ENCODE measurements at regions not wholly inside any gene's neighbourhood (a gene's known extent, or its start where the extent isn't known, plus 50 kb on each side); places are given as distances from the start of the nearest gene placed in this dataset.

DNA sequence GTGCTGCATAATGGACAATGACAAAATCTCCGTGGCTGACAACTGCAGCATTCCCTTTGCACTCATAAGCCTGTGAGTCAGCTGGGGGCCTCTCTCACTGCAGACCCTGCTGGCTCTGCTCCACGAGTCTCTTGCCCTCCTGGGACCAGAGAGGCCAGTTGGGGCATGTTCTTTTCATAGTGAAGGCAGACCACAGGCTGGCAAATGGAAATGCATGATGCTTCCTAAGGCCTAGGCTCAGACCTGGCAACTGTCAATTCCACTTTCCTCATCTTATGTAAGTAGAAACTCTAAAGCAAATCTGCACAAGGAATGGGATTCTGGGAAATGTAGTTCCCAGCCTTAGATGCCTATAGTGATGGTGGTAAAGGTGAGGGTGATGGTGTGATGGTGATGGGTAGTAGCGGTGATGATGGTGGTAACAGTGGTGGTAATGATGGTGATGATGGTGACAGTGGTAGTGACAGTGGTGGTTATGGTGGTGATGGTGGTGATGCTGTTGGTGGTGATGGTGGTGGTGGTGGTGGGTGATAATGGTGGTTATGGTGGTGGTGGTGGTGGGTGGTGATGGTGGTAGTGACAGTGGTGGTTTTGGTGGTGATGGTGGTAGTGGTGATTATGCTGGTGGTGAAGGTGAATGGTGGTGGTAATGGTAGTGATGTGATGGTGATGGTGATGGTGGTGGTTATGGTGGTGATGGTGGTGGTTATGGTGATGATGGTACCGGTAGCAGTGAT lies 185.8 kb upstream of the ARL4C start:
- no peak overlapping the region for H3K4me3 ChIP-seq (ENCODE audit: insufficient read depth in 1 of 2, low read depth in 1 of 2, low read length in 2 of 2)
- no peaks in the 10 kb centered on the region for H3K27me3 ChIP-seq (ENCODE audit: control insufficient read depth in 1 of 2, insufficient read depth in 1 of 2, low read length in 2 of 2)
- peaks cover 27% of the 10 kb centered on the region for H3K4me1 ChIP-seq (ENCODE audit: control insufficient read depth, insufficient read depth, low read depth, low read length)
- no peak overlapping the region for H3K23ac ChIP-seq (ENCODE audit: low read length in 2 of 2)
- no peak overlapping the region for H3K4ac ChIP-seq (ENCODE audit: low read depth in 1 of 2, low read length in 2 of 2)
- H3K79me1 ChIP-seq (replicated peaks; ENCODE audit: low read length, poor library complexity, severe bottlenecking): no peaks in the 10 kb centered on the region
- H4K8ac ChIP-seq (ENCODE audit: low read length): peak overlapping the region; percentile 21
- H2BK15ac ChIP-seq (ENCODE audit: low read depth, poor library complexity, severe bottlenecking): no peak overlapping the region
- H3K4me2 ChIP-seq (ENCODE audit: low read length, poor library complexity, severe bottlenecking): peak overlapping the region; percentile 24
- peak overlapping the region in 1 of 2 experiments; percentile 97 for H2BK12ac ChIP-seq (ENCODE audit: low read length in 2 of 2)
- peak overlapping the region; percentile 5 for H4K91ac ChIP-seq (ENCODE audit: low read length)
- H3K9me3 ChIP-seq (ENCODE audit: control insufficient read depth, low read length): no peaks in the 10 kb centered on the region
- H2BK120ac ChIP-seq (ENCODE audit: low read depth, low read length): no peak overlapping the region
- no peak overlapping the region for H2AFZ ChIP-seq (ENCODE audit: low read depth, low read length)
- peak overlapping the region in 1 of 2 experiments; percentile 61 for H3K14ac ChIP-seq (ENCODE audit: low read length in 2 of 2)
- H3K9ac ChIP-seq (ENCODE audit: low read length): no peak overlapping the region
- peak overlapping the region in 1 of 2 experiments; percentile 78 for H3K18ac ChIP-seq (ENCODE audit: low read depth in 1 of 2, low read length in 2 of 2)
- peak overlapping the region; percentile 86 for H3K27ac ChIP-seq (ENCODE audit: low read length, poor library complexity, severe bottlenecking)
- WGBS: 50% methylated on average over 4 of the region's 4 CpGs
- peak overlapping the region; percentile 83 for H2AK5ac ChIP-seq (ENCODE audit: low read length, severe bottlenecking)
- DNase-seq: peak; percentile 53
- no peaks in the 10 kb centered on the region for H3K36me3 ChIP-seq (ENCODE audit: control insufficient read depth in 1 of 2, insufficient read depth in 2 of 2, low read depth in 1 of 2, low read length in 2 of 2)
- peak overlapping the region; percentile 74 for H2BK5ac ChIP-seq (ENCODE audit: low read depth, low read length, poor library complexity, severe bottlenecking)

DNA sequence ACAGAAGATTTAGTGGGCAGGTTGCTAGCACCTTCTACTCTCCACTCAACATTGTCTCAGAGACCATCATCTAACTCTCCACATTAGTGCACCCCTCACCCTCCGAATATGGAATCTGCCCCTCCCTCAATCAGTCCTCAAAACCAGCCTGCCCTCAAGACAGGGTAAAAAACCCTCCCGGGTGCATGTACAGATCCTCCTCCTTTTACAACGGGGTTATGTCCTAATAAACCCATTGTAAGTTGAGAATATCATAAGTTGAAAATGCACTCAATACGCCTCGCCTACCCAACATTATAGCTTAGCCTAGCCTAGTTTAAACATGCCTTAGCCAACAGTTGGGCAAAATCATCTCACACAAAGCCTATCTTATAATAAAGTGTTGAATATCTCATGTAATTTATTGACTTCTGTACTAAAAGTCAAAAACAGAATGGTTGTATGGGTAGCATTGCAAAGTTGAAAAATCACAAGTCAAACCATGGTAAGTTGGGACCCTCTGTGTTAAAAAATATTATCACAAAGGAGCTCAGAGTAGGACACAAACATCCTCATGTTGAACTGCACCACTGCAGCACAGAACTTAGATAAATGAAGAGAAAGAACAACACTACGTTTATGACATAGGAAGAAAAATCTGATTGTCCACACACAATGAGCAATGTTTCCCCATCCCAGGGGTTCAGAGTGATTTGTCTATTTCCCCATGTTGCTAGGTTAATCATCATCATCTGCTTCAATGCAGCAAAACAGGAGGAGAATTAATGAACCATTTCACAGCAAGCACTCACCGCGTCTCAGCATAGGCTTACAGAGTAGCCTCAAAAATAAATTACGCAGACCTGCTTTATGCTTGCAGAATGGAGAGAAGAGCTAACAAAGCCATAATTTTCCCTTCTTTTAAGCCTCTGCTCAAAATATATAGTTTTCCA lies 184.1 kb upstream of the ARL4C start:
- Histone ChIP-seq H2BK120ac (ENCODE audit: low read depth, low read length) (peak overlapping the region; percentile 64), H3K14ac (ENCODE audit: low read length in 2 of 2) (no peak overlapping the region), H3K23ac (ENCODE audit: low read length in 2 of 2) (no peak overlapping the region), H3K4me1 (ENCODE audit: control insufficient read depth, insufficient read depth, low read depth, low read length) (peaks cover 26% of the 10 kb centered on the region), H3K4me2 (ENCODE audit: low read length, poor library complexity, severe bottlenecking) (no peak overlapping the region), H4K91ac (ENCODE audit: low read length) (peak overlapping the region; percentile 20), H2AFZ (ENCODE audit: low read depth, low read length) (no peak overlapping the region), H3K4me3 (ENCODE audit: insufficient read depth in 1 of 2, low read depth in 1 of 2, low read length in 2 of 2) (no peak overlapping the region), H3K27ac (ENCODE audit: low read length, poor library complexity, severe bottlenecking) (peak overlapping the region; percentile 93), H3K27me3 (ENCODE audit: control insufficient read depth in 1 of 2, insufficient read depth in 1 of 2, low read length in 2 of 2) (no peaks in the 10 kb centered on the region), H2BK12ac (ENCODE audit: low read length in 2 of 2) (peak overlapping the region; percentile 22 to 82), H3K18ac (ENCODE audit: low read depth in 1 of 2, low read length in 2 of 2) (peak overlapping the region; percentile 19 to 87), H3K9ac (ENCODE audit: low read length) (peak overlapping the region; percentile 15), H2AK5ac (ENCODE audit: low read length, severe bottlenecking) (peak overlapping the region; percentile 84), H2BK15ac (ENCODE audit: low read depth, poor library complexity, severe bottlenecking) (peak overlapping the region; percentile 6), H2BK5ac (ENCODE audit: low read depth, low read length, poor library complexity, severe bottlenecking) (peak overlapping the region; percentile 69), H3K4ac (ENCODE audit: low read depth in 1 of 2, low read length in 2 of 2) (peak overlapping the region; percentile 27 to 77), H3K9me3 (ENCODE audit: control insufficient read depth, low read length) (no peaks in the 10 kb centered on the region), H3K79me1 (replicated peaks; ENCODE audit: low read length, poor library complexity, severe bottlenecking) (no peaks in the 10 kb centered on the region), H4K8ac (ENCODE audit: low read length) (peak overlapping the region; percentile 4), H3K36me3 (ENCODE audit: control insufficient read depth in 1 of 2, insufficient read depth in 2 of 2, low read depth in 1 of 2, low read length in 2 of 2) (no peaks in the 10 kb centered on the region)
- DNase-seq: no peak
- WGBS: 93% methylated on average over 8 of the region's 9 CpGs

GRCh38 chr2:234679741-234680687 lies 183.1 kb upstream of the ARL4C start:
- H4K8ac ChIP-seq (ENCODE audit: low read length): peak overlapping the region; percentile 4
- H3K4me1 ChIP-seq (ENCODE audit: control insufficient read depth, insufficient read depth, low read depth, low read length): peaks cover 26% of the 10 kb centered on the region
- H2BK15ac ChIP-seq (ENCODE audit: low read depth, poor library complexity, severe bottlenecking): peak overlapping the region; percentile 6
- H2BK12ac ChIP-seq (ENCODE audit: low read length in 2 of 2): peak overlapping the region; percentile 69 to 93
- no peak overlapping the region for H3K4me2 ChIP-seq (ENCODE audit: low read length, poor library complexity, severe bottlenecking)
- H3K79me1 ChIP-seq (replicated peaks; ENCODE audit: low read length, poor library complexity, severe bottlenecking): no peaks in the 10 kb centered on the region
- H3K4me3 ChIP-seq (ENCODE audit: insufficient read depth in 1 of 2, low read depth in 1 of 2, low read length in 2 of 2): peak overlapping the region in 1 of 2 experiments; percentile 27
- H3K9me3 ChIP-seq (ENCODE audit: control insufficient read depth, low read length): no peaks in the 10 kb centered on the region
- no peak overlapping the region for H2AFZ ChIP-seq (ENCODE audit: low read depth, low read length)
- peak overlapping the region; percentile 81 to 87 for H3K18ac ChIP-seq (ENCODE audit: low read depth in 1 of 2, low read length in 2 of 2)
- H3K9ac ChIP-seq (ENCODE audit: low read length): peak overlapping the region; percentile 72
- peak overlapping the region; percentile 84 for H2AK5ac ChIP-seq (ENCODE audit: low read length, severe bottlenecking)
- H3K23ac ChIP-seq (ENCODE audit: low read length in 2 of 2): no peak overlapping the region
- peak overlapping the region; percentile 29 for H2BK120ac ChIP-seq (ENCODE audit: low read depth, low read length)
- H3K4ac ChIP-seq (ENCODE audit: low read depth in 1 of 2, low read length in 2 of 2): peak overlapping the region; percentile 27 to 77
- 24% methylated on average over 12 of the region's 14 CpGs for WGBS
- peak overlapping the region; percentile 93 for H3K27ac ChIP-seq (ENCODE audit: low read length, poor library complexity, severe bottlenecking)
- H3K14ac ChIP-seq (ENCODE audit: low read length in 2 of 2): peak overlapping the region in 1 of 2 experiments; percentile 46
- DNase-seq: peak; percentile 98
- no peaks in the 10 kb centered on the region for H3K27me3 ChIP-seq (ENCODE audit: control insufficient read depth in 1 of 2, insufficient read depth in 1 of 2, low read length in 2 of 2)
- H2BK5ac ChIP-seq (ENCODE audit: low read depth, low read length, poor library complexity, severe bottlenecking): peak overlapping the region; percentile 69
- peak overlapping the region; percentile 45 for H4K91ac ChIP-seq (ENCODE audit: low read length)
- H3K36me3 ChIP-seq (ENCODE audit: control insufficient read depth in 1 of 2, insufficient read depth in 2 of 2, low read depth in 1 of 2, low read length in 2 of 2): no peaks in the 10 kb centered on the region

Data from mesenchymal stem cell (in vitro differentiated cells and primary cell).